Astrocyte (in vitro differentiated cells and primary cell): ENCODE measurements at regions not wholly inside any gene's neighbourhood (a gene's known extent, or its start where the extent isn't known, plus 50 kb on each side); places are given as distances from the start of the nearest gene placed in this dataset.

Source experiments
- DNase-seq: peaks from one replicate; pipeline ENCODE4 v3.0.0-alpha.2; 2010; ENCODE audit warnings: low read depth
- FAIRE-seq: peaks from 2 replicates; lab custom pipeline; 2011; peaks lifted over from hg19 to GRCh38; lab: Jason Lieb, UNC
- H2AFZ ChIP-seq: 2 replicates; pipeline ENCODE4 v1.6.0; 2012; ENCODE audit warnings: low read depth, low read length, inconsistent platforms
- H3K27ac ChIP-seq: 2 replicates; pipeline ENCODE4 v1.5.1; 2011; ENCODE audit warnings: low read depth, low read length, inconsistent platforms
- H3K27me3 ChIP-seq: 2 replicates; pipeline ENCODE4 v1.6.0; 2011; ENCODE audit warnings: low read length, inconsistent platforms; ENCODE audit not compliant: insufficient read depth
- H3K36me3 ChIP-seq: 2 replicates; pipeline ENCODE4 v1.5.1; 2011; ENCODE audit warnings: low read length, inconsistent platforms; ENCODE audit not compliant: insufficient read depth
- H3K4me1 ChIP-seq: 2 replicates; pipeline ENCODE4 v1.5.1; 2011; ENCODE audit warnings: low read length, inconsistent platforms; ENCODE audit not compliant: insufficient read depth
- H3K4me2 ChIP-seq: 2 replicates; pipeline ENCODE4 v1.6.0; 2012; ENCODE audit warnings: low read length, inconsistent platforms
- H3K4me3 ChIP-seq: 2 replicates; pipeline ENCODE4 v1.5.1; 2011; ENCODE audit warnings: low read depth, mild to moderate bottlenecking, low read length, inconsistent platforms; ENCODE audit not compliant: insufficient read depth
- H3K79me2 ChIP-seq: 2 replicates; pipeline ENCODE4 v1.6.0; 2012; ENCODE audit warnings: mild to moderate bottlenecking, low read length, inconsistent platforms; ENCODE audit not compliant: insufficient read depth
- H3K9ac ChIP-seq: 2 replicates; pipeline ENCODE4 v1.6.0; 2012; ENCODE audit warnings: mild to moderate bottlenecking, low read length, inconsistent platforms
- H3K9me3 ChIP-seq: 2 replicates; pipeline ENCODE4 v1.5.1; 2012; ENCODE audit warnings: low read depth, mild to moderate bottlenecking, low read length, inconsistent platforms; ENCODE audit not compliant: insufficient read depth
- H4K20me1 ChIP-seq: 2 replicates; pipeline ENCODE4 v1.6.0; 2012; ENCODE audit warnings: low read length, inconsistent platforms; ENCODE audit not compliant: insufficient read depth
- H3K27ac Mint-ChIP-seq: one replicate; pipeline ENCODE4 v1.8.0; 2021; ENCODE audit warnings: mild to moderate bottlenecking, mixed read lengths; ENCODE audit not compliant: unreplicated experiment
- H3K27me3 Mint-ChIP-seq: one replicate; pipeline ENCODE4 v1.8.0; 2021; ENCODE audit warnings: low read depth, mixed read lengths; ENCODE audit not compliant: unreplicated experiment
- H3K36me3 Mint-ChIP-seq: one replicate; pipeline ENCODE4 v1.8.0; 2021; ENCODE audit warnings: low read depth, mixed read lengths; ENCODE audit not compliant: unreplicated experiment
- H3K4me1 Mint-ChIP-seq: one replicate; pipeline ENCODE4 v1.8.0; 2021; ENCODE audit warnings: low read depth, mixed read lengths; ENCODE audit not compliant: unreplicated experiment
- H3K4me3 Mint-ChIP-seq: one replicate; pipeline ENCODE4 v1.8.0; 2021; ENCODE audit warnings: mild to moderate bottlenecking, moderate library complexity, mixed read lengths; ENCODE audit not compliant: unreplicated experiment
- H3K9me3 Mint-ChIP-seq: one replicate; pipeline ENCODE4 v1.8.0; 2021; ENCODE audit warnings: mild to moderate bottlenecking, mixed read lengths; ENCODE audit not compliant: unreplicated experiment
- EZH2 ChIP-seq: IDR thresholded peaks from 2 replicates; pipeline ENCODE4 v1.6.1; 2012; ENCODE audit warnings: mild to moderate bottlenecking, low read length, inconsistent platforms; ENCODE audit not compliant: insufficient read depth
- TF ChIP-seq, protein P1 (sequence below): IDR thresholded peaks from 2 replicates; pipeline ENCODE4 v1.5.1; 2011; ENCODE audit warnings: low read depth, mild to moderate bottlenecking, inconsistent platforms, low read length, moderate library complexity; ENCODE audit not compliant: insufficient read depth

DNA sequence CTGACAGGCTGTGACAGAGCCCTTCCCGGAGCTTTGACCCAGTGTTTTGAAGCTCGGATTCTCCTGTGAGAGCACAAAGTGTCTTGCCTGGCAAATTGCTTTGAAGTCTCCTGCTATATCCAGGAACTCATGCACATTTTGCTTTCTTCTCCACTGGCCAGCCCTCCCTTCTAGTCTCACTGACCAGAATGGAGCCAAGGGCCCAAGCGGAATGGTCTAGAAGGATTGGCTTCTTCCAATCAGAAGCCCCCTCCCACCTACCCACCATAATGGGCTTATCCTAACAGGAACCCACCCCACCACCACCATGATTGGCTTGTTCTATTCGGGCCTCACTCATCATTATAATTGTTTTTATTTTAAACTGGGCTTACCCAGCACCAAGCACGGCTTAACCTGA is 130.1 kb downstream of the PXDC1 start:
- Histone ChIP-seq H3K4me2 (no peak overlapping the region), H3K27me3 (peaks cover 11% of the 10 kb centered on the region), H3K4me3 (no peak overlapping the region), H3K79me2 (no peaks in the 10 kb centered on the region), H2AFZ (no peak overlapping the region), H3K9me3 (no peaks in the 10 kb centered on the region), H3K4me1 (no peaks in the 10 kb centered on the region), H3K9ac (no peak overlapping the region), H3K27ac (no peak overlapping the region), H4K20me1 (no peaks in the 10 kb centered on the region), H3K36me3 (no peaks in the 10 kb centered on the region)
- Mint-ChIP-seq H3K27me3 (peaks cover 37% of the 10 kb centered on the region), H3K4me1 (no peaks in the 10 kb centered on the region), H3K9me3 (no peaks in the 10 kb centered on the region), H3K36me3 (no peaks in the 10 kb centered on the region), H3K4me3 (no peak overlapping the region), H3K27ac (no peak overlapping the region)
- DNase-seq (no peak), FAIRE-seq (no peak)
- TF ChIP-seq, protein P1, sequence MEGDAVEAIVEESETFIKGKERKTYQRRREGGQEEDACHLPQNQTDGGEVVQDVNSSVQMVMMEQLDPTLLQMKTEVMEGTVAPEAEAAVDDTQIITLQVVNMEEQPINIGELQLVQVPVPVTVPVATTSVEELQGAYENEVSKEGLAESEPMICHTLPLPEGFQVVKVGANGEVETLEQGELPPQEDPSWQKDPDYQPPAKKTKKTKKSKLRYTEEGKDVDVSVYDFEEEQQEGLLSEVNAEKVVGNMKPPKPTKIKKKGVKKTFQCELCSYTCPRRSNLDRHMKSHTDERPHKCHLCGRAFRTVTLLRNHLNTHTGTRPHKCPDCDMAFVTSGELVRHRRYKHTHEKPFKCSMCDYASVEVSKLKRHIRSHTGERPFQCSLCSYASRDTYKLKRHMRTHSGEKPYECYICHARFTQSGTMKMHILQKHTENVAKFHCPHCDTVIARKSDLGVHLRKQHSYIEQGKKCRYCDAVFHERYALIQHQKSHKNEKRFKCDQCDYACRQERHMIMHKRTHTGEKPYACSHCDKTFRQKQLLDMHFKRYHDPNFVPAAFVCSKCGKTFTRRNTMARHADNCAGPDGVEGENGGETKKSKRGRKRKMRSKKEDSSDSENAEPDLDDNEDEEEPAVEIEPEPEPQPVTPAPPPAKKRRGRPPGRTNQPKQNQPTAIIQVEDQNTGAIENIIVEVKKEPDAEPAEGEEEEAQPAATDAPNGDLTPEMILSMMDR, result no peak
- TF ChIP-seq EZH2, result no peak

DNA sequence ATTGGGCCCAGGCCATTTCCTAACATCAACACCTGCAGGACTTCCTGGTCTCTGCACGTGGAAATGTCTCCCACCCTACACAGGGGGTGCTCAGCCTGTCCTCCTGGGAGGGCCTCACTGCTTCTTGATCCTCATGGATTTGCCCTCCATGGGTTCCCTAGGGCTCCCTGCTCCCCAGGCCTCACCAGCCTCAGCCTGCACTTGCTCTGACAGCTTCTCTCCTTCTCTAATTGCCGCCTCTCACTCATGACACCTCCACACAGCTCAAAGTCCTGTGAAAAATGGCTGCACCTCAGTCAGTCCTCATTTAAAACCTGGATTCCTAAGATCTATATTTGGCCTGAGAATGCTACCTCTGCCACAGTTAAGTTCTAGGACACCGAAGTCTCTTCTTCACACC is 130.6 kb downstream of the PXDC1 start:
- Mint-ChIP-seq H3K27ac (no peak overlapping the region), H3K9me3 (no peaks in the 10 kb centered on the region), H3K27me3 (peaks cover 35% of the 10 kb centered on the region), H3K4me1 (no peaks in the 10 kb centered on the region), H3K4me3 (no peak overlapping the region), H3K36me3 (no peaks in the 10 kb centered on the region)
- Histone ChIP-seq H3K36me3 (no peaks in the 10 kb centered on the region), H3K9ac (no peak overlapping the region), H3K27ac (no peak overlapping the region), H3K4me1 (no peaks in the 10 kb centered on the region), H3K27me3 (peaks cover 10% of the 10 kb centered on the region), H2AFZ (no peak overlapping the region), H3K4me3 (no peak overlapping the region), H3K79me2 (no peaks in the 10 kb centered on the region), H3K9me3 (no peaks in the 10 kb centered on the region), H3K4me2 (no peak overlapping the region), H4K20me1 (no peaks in the 10 kb centered on the region)
- no peak for FAIRE-seq
- TF ChIP-seq, protein P1, result no peak
- no peak for DNase-seq

DNA sequence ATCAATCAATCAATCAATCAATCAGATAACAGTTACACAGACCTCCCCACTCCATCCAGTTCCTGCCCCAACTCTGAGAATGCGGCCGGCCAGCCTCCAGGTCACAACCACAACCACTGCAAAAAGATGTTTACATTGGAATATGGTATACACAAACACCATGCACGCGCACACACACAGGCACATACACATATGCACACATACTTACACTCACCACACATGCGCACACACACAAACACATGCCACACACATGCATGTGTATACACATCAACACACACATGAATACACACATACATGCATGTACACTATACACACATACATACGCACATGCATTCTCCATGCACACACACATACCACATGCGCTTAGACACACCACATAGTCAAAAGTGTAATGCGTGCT is 131.1 kb downstream of the PXDC1 start:
- H3K4me3 ChIP-seq, result no peak overlapping the region
- Mint-ChIP-seq H3K27ac (no peak overlapping the region), H3K4me1 (no peaks in the 10 kb centered on the region), H3K4me3 (no peak overlapping the region), H3K9me3 (no peaks in the 10 kb centered on the region), H3K27me3 (peaks cover 31% of the 10 kb centered on the region), H3K36me3 (no peaks in the 10 kb centered on the region)
- no peaks in the 10 kb centered on the region for H3K4me1 ChIP-seq
- no peak overlapping the region for H3K9ac ChIP-seq
- H3K9me3 ChIP-seq, result no peaks in the 10 kb centered on the region
- no peak for DNase-seq
- no peak overlapping the region for H2AFZ ChIP-seq
- H3K4me2 ChIP-seq, result no peak overlapping the region
- FAIRE-seq, result no peak
- peaks cover 9% of the 10 kb centered on the region for H3K27me3 ChIP-seq
- TF ChIP-seq EZH2, result no peak
- TF ChIP-seq, protein P1, result no peak
- no peak overlapping the region for H3K27ac ChIP-seq
- no peaks in the 10 kb centered on the region for H3K79me2 ChIP-seq
- H3K36me3 ChIP-seq, result no peaks in the 10 kb centered on the region
- no peaks in the 10 kb centered on the region for H4K20me1 ChIP-seq
